SK-N-SH (cell line): ENCODE measurements at regions not wholly inside any gene's neighbourhood (a gene's known extent, or its start where the extent isn't known, plus 50 kb on each side); places are given as distances from the start of the nearest gene placed in this dataset.

Experiments used
- JUND ChIP-seq: IDR thresholded peaks from 2 replicates; pipeline ENCODE4 v1.4.0; 2012
- NFIC ChIP-seq: IDR thresholded peaks from 2 replicates; pipeline ENCODE4 v1.4.0; 2012; ENCODE audit warnings: borderline replicate concordance
- NRF1 ChIP-seq: IDR thresholded peaks from 2 replicates; pipeline ENCODE4 v1.6.1; 2012; ENCODE audit warnings: low read depth, mild to moderate bottlenecking, low read length
- POLR2AphosphoS5 ChIP-seq: IDR thresholded peaks from 2 replicates; pipeline ENCODE4 v1.6.1; 2012; ENCODE audit warnings: low read depth, low read length
- SMC3 ChIP-seq: IDR thresholded peaks from 2 replicates; pipeline ENCODE4 v1.6.1; 2012; ENCODE audit warnings: low read depth, low read length, improper control_type of control experiment
- TEAD4 ChIP-seq: IDR thresholded peaks from 2 replicates; pipeline ENCODE4 v1.4.0; 2012; ENCODE audit warnings: mild to moderate bottlenecking, borderline replicate concordance; ENCODE audit not compliant: insufficient read depth
- TF ChIP-seq, protein P1 (sequence below): fragments of 200-600 bp; sonication (generic); IDR thresholded peaks from 2 replicates; pipeline ENCODE4 v1.6.1; 2017; ENCODE audit warnings: antibody characterized with exemption, mild to moderate bottlenecking, moderate library complexity
- TF ChIP-seq, protein P2 (sequence below): IDR thresholded peaks from 2 replicates; pipeline ENCODE4 v1.6.1; 2012; ENCODE audit warnings: mild to moderate bottlenecking, low read depth, low read length, moderate library complexity
- TF ChIP-seq, protein P3 (sequence below): IDR thresholded peaks from 2 replicates; pipeline ENCODE4 v1.4.0; 2012; ENCODE audit warnings: low read depth
- TF ChIP-seq, protein P4 (sequence below): IDR thresholded peaks from 2 replicates; pipeline ENCODE4 v1.4.0; 2012; ENCODE audit warnings: low read depth, borderline replicate concordance

DNA sequence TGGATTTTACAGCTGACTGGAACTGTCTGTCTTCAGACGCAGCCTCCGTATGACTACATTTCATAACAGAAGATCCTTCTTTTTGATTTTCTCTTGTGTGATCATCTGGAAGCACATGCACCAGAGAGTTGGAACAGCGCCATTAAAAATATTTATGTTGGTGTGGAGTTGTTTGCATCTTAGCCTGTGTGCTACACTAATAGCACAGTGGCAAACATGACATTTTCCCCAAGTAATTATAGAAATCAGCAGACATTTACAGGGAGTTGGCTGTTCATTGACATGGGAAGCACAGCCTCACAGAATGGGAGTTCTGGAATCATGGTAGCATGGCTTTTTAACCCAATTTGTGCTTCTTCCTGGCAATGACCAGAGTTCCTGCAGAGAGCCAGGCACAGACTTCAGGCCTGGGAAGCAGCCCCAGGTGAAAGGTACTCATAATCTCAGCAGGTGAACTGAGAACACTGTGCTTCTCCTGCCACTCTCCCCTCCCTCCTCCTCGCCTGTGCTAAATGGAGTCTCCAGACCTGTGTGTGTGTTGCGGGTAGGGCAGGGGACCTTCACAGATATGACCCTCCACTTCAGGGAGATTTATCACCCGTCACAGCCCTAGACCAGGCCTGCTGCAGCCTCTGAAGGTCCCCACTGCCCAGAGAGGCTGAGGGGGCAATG lies 82.8 kb upstream of the PLET1 start:
- TF ChIP-seq TEAD4 (no peak), POLR2AphosphoS5 (no peak), NRF1 (no peak), NFIC (no peak), SMC3 (no peak), JUND (no peak)
- TF ChIP-seq, protein P1, sequence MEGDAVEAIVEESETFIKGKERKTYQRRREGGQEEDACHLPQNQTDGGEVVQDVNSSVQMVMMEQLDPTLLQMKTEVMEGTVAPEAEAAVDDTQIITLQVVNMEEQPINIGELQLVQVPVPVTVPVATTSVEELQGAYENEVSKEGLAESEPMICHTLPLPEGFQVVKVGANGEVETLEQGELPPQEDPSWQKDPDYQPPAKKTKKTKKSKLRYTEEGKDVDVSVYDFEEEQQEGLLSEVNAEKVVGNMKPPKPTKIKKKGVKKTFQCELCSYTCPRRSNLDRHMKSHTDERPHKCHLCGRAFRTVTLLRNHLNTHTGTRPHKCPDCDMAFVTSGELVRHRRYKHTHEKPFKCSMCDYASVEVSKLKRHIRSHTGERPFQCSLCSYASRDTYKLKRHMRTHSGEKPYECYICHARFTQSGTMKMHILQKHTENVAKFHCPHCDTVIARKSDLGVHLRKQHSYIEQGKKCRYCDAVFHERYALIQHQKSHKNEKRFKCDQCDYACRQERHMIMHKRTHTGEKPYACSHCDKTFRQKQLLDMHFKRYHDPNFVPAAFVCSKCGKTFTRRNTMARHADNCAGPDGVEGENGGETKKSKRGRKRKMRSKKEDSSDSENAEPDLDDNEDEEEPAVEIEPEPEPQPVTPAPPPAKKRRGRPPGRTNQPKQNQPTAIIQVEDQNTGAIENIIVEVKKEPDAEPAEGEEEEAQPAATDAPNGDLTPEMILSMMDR, result no peak
- TF ChIP-seq, protein P2, sequence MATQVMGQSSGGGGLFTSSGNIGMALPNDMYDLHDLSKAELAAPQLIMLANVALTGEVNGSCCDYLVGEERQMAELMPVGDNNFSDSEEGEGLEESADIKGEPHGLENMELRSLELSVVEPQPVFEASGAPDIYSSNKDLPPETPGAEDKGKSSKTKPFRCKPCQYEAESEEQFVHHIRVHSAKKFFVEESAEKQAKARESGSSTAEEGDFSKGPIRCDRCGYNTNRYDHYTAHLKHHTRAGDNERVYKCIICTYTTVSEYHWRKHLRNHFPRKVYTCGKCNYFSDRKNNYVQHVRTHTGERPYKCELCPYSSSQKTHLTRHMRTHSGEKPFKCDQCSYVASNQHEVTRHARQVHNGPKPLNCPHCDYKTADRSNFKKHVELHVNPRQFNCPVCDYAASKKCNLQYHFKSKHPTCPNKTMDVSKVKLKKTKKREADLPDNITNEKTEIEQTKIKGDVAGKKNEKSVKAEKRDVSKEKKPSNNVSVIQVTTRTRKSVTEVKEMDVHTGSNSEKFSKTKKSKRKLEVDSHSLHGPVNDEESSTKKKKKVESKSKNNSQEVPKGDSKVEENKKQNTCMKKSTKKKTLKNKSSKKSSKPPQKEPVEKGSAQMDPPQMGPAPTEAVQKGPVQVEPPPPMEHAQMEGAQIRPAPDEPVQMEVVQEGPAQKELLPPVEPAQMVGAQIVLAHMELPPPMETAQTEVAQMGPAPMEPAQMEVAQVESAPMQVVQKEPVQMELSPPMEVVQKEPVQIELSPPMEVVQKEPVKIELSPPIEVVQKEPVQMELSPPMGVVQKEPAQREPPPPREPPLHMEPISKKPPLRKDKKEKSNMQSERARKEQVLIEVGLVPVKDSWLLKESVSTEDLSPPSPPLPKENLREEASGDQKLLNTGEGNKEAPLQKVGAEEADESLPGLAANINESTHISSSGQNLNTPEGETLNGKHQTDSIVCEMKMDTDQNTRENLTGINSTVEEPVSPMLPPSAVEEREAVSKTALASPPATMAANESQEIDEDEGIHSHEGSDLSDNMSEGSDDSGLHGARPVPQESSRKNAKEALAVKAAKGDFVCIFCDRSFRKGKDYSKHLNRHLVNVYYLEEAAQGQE, result no peak
- TF ChIP-seq, protein P3, sequence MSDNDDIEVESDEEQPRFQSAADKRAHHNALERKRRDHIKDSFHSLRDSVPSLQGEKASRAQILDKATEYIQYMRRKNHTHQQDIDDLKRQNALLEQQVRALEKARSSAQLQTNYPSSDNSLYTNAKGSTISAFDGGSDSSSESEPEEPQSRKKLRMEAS, result no peak
- TF ChIP-seq, protein P4, sequence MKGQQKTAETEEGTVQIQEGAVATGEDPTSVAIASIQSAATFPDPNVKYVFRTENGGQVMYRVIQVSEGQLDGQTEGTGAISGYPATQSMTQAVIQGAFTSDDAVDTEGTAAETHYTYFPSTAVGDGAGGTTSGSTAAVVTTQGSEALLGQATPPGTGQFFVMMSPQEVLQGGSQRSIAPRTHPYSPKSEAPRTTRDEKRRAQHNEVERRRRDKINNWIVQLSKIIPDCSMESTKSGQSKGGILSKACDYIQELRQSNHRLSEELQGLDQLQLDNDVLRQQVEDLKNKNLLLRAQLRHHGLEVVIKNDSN, result no peak
